Astrocyte of the spinal cord (primary cell): ENCODE measurements at regions not wholly inside any gene's neighbourhood (a gene's known extent, or its start where the extent isn't known, plus 50 kb on each side); places are given as distances from the start of the nearest gene placed in this dataset.

ENCODE experiments used
- DNase-seq: peaks from one replicate; pipeline ENCODE4 v3.0.0; 2011; ENCODE audit warnings: low read depth, low spot score
- H3K4me3 ChIP-seq: 2 replicates; pipeline ENCODE4 v1.5.1; 2011; ENCODE audit warnings: low read depth, mild to moderate bottlenecking, low read length, moderate library complexity
- in situ Hi-C: cut with HindIII; loops from 2 replicates; pipeline ENCODE4 v1.10.0; 2017; ENCODE audit warnings: low sequenced_read_pairs
- TF ChIP-seq, protein P1 (sequence below): IDR thresholded peaks from 2 replicates; pipeline ENCODE4 v1.5.1; 2012; ENCODE audit warnings: low read depth, mild to moderate bottlenecking, low read length, inconsistent platforms

DNA sequence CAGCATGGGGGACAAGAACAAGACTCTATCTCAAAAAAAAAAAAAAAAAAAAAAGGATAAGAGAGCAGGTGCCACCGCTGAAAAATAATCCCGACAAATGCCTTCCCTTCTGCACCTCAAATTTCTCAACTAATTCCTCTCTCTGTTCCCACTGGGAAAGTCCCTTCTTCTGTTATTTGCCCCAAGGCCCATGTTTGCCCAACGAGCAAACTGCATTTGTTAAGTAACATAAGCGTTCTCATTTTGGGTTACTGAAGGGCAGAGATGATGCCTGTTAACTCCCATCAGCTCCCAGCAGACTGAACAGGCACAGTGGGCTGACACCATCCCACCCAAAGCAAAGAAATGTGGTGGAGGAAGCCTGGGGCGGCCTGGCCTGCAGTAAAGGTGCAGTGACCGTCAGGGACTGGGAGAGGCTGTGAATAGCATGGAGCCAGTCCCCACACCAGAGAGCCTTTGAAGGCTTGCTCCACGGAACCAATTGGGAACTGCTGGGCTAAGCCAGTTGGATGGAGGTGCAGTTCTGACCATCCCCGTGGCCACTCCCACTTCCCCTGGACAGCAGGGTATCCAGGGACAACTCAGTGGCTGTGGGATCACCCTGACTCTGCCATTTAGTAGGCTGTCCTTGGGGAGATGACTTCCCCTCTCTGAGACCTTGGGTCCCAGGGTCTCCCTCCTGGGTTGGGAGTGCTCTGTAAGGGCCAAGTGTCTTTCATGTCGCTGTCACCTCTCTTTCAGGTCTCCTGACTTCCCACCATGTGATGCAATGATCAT is 149.7 kb upstream of the IER5L start:
- H3K4me3 ChIP-seq = no peak overlapping the region
- TF ChIP-seq, protein P1, sequence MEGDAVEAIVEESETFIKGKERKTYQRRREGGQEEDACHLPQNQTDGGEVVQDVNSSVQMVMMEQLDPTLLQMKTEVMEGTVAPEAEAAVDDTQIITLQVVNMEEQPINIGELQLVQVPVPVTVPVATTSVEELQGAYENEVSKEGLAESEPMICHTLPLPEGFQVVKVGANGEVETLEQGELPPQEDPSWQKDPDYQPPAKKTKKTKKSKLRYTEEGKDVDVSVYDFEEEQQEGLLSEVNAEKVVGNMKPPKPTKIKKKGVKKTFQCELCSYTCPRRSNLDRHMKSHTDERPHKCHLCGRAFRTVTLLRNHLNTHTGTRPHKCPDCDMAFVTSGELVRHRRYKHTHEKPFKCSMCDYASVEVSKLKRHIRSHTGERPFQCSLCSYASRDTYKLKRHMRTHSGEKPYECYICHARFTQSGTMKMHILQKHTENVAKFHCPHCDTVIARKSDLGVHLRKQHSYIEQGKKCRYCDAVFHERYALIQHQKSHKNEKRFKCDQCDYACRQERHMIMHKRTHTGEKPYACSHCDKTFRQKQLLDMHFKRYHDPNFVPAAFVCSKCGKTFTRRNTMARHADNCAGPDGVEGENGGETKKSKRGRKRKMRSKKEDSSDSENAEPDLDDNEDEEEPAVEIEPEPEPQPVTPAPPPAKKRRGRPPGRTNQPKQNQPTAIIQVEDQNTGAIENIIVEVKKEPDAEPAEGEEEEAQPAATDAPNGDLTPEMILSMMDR = no peak
- no peak for DNase-seq
- in situ Hi-C loops = no loop called here

DNA sequence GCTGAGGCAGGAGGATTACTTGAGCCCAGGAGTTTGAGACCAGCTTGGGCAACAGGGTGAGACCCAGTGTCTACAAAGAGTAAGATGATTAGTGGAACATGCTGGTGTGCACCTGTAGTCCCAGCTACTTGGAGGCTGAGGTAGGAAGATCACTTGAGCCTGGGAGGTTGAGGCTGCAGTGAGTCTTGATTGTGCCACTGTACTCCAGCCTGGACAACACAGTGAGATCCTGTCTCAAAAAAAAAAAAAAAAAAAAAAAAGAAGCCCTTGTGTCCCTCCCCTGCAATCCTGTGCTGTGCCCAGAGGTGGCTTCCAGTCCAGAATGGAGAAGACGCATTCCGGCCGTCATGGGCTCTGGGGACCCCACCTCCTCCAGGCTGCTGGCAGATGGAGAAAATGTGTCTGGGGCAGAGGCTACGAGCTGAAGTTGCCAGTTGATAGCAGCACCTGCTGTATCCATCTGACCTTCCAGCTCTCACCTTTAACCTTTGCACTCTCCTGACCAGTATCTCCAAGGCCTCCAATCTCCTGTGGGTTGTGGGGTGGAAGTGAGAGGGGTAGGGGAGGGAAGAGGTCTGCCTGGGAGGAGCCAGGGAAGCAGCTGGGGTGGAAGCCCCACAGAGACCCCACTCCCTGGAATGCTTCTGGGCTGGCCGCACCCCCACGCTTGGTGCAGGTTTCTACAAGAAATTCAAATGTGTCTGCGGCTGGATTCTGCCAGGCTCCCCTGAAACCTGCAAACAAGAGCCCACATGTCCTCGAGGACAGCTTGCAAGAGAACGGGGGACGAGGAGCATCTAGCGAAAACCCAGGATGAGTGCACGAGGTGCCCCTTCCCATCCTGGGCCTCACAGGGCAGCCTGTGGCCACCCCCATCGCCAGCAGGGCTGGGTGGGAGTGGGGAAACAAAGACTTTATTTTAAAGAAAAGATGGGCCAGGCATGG is 148.3 kb upstream of the IER5L start:
- TF ChIP-seq, protein P1 = no peak
- no peak for DNase-seq
- no peak overlapping the region for H3K4me3 ChIP-seq
- in situ Hi-C loops = no loop called here

DNA sequence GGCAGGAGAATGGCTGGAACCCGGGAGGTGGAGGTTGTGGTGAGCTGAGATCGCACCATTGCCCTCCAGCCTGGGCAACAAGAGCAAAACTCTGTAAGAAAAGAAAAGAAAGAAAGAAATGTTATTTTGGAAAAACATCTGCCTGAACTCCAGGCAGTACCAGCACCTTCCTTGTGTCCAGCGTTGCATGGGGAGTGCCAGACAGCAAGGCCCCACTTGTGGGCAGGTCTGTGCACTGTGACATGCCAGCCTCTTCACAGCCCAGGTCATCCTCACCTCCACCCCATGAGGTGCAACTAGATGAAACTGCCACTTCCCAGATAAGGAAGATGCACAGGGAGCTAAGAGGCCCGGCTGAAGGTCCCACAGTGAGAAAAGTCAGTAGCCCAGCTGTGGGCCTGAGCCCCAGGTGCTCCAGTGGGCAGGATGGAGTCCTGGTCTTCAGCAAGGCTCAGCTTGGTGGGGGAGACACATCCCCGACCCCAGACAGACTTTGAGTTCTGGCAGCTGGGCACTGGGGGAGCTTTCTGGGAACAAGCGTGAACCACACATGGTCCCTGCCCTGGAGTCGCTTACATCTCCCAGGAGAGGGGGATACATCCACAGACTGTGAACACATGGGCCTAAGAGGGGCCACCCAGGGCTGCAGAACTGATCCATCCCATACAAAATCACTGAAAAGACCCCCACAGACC is 146.9 kb upstream of the IER5L start:
- no peak for DNase-seq
- TF ChIP-seq, protein P1 = no peak
- in situ Hi-C loops = no loop called here
- H3K4me3 ChIP-seq = no peak overlapping the region

DNA sequence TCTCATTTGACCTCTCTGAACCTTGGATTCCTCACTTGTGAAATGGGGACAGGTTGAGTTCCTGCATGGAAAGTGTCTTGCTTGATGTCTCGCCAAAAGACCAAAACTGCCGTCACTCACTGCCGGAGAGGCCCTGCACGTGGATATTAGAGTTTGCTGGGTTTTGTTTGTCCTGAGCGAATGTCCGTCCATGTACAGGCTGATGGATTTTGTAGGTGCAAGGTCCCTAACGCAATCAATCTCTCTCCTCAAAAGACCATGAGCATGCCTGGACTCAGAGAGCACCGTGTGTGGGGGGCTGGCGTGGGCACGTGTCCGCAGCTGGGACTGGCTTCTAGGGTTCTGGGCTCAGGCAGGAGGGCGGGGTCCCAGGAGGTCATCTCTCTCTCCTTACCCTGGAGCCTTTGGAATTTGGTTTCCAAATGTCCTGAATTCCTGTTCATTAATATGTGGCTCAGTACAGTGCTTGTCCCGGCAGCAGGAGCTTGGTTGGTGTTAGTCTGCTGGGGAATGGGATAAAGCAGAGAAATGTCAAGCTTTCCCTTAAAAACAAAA is 146.0 kb upstream of the IER5L start:
- in situ Hi-C loops = no loop called here
- DNase-seq = no peak
- TF ChIP-seq, protein P1 = no peak
- H3K4me3 ChIP-seq = no peak overlapping the region

DNA sequence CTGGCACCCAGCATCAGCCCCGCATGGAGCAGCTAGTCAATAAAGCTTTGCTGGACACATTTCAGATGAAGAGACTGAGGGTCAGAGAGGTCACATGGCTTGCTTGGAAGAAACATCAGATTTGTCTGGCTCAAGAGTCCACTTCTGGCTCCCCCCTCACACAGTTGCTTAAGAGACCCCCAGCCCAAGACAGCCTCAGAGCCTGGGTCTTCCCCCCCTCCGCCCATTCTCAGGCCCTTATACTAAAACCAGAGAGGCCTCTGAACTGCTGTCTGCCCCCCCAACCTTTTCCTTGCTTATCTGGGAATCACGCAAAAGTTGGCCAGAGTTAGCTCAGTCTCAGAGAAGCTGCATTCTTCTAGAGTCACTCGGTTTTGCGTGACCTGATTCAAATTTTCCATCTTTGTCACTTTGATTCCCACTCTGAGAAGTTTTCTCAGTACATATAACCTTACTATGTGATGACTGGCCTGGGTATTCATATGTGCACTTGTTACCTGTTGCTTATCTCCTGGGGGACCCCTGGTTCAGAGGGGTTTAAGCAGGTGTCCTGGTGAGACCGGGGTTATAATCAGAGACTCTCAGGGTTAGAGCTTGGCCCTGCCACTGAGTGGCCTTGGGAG is 145.4 kb upstream of the IER5L start:
- TF ChIP-seq, protein P1 = no peak
- no peak for DNase-seq
- in situ Hi-C loops = no loop called here
- no peak overlapping the region for H3K4me3 ChIP-seq
